Fibroblast of upper back skin (primary cell): ENCODE measurements at regions not wholly inside any gene's neighbourhood (a gene's known extent, or its start where the extent isn't known, plus 50 kb on each side); places are given as distances from the start of the nearest gene placed in this dataset.
"Not testable (repeated sequence)": the region's sequence is repeated elsewhere in the genome, so short reads cannot be mapped to it uniquely, and the experiment has no call there.

ENCODE experiments used
- DNase-seq: peaks from one replicate; pipeline ENCODE4 v3.0.0-alpha.2; 2013

GRCh38 chr3:153623834-153624233 is 461.8 kb downstream of the RAP2B start:
- no peak for DNase-seq

- no peak for DNase-seq
These were observed 462.4 kb downstream of the RAP2B start for GRCh38 chr3:153624310-153625030.

GRCh38 chr3:153625506-153625905 is 463.5 kb downstream of the RAP2B start:
- DNase-seq = no peak

- DNase-seq = no peak
These were observed 464.1 kb downstream of the RAP2B start for GRCh38 chr3:153626158-153626557.

- no peak for DNase-seq
These were observed 466.6 kb downstream of the RAP2B start for GRCh38 chr3:153628591-153628990.

GRCh38 chr3:153629148-153629547 is 467.1 kb downstream of the RAP2B start:
- no peak for DNase-seq

- DNase-seq = no peak
These were observed 469.1 kb downstream of the RAP2B start for GRCh38 chr3:153631102-153631501.

- DNase-seq = no peak
These were observed 469.6 kb downstream of the RAP2B start for GRCh38 chr3:153631664-153632063.

GRCh38 chr3:153633407-153633806 is 471.4 kb downstream of the RAP2B start:
- no peak for DNase-seq

GRCh38 chr3:153634683-153635082 is 472.7 kb downstream of the RAP2B start:
- no peak for DNase-seq

- peak; percentile 42 for DNase-seq
These were observed 477.6 kb downstream of the RAP2B start for GRCh38 chr3:153639631-153640030.

GRCh38 chr3:153640689-153641665 is 479.0 kb downstream of the RAP2B start:
- DNase-seq = no peak

GRCh38 chr3:153642576-153642975 is 478.6 kb upstream of the ARHGEF26 start:
- DNase-seq = not testable (repeated sequence)

GRCh38 chr3:153643471-153643870 is 477.7 kb upstream of the ARHGEF26 start:
- DNase-seq = not testable (repeated sequence)

- no peak for DNase-seq
These were observed 471.8 kb upstream of the ARHGEF26 start for GRCh38 chr3:153649286-153649839.

- peak; percentile 2 for DNase-seq
These were observed 469.1 kb upstream of the ARHGEF26 start for GRCh38 chr3:153652076-153652475.

- no peak for DNase-seq
These were observed 464.1 kb upstream of the ARHGEF26 start for GRCh38 chr3:153657046-153657445.

- no peak for DNase-seq
These were observed 463.7 kb upstream of the ARHGEF26 start for GRCh38 chr3:153657461-153657860.

- DNase-seq = peak; percentile 2
These were observed 463.1 kb upstream of the ARHGEF26 start for GRCh38 chr3:153658136-153658535.

- DNase-seq = peak; percentile 22
These were observed 454.0 kb upstream of the ARHGEF26 start for GRCh38 chr3:153666991-153667740.

GRCh38 chr3:153669527-153669926 is 451.7 kb upstream of the ARHGEF26 start:
- no peak for DNase-seq

- DNase-seq = no peak
These were observed 450.6 kb upstream of the ARHGEF26 start for GRCh38 chr3:153670577-153670976.

- no peak for DNase-seq
These were observed 447.3 kb upstream of the ARHGEF26 start for GRCh38 chr3:153673853-153674252.
